NCI-H2029 (cell line): ENCODE measurements at regions not wholly inside any gene's neighbourhood (a gene's known extent, or its start where the extent isn't known, plus 50 kb on each side); places are given as distances from the start of the nearest gene placed in this dataset.
"Not testable (repeated sequence)": the region's sequence is repeated elsewhere in the genome, so short reads cannot be mapped to it uniquely, and the experiment has no call there.

Source experiments
- DNase-seq: peaks from one replicate; lab custom pipeline; 2025; lab: John Stamatoyannopoulos, UW

- no peak for DNase-seq
Observed at GRCh38 chr16:64102654-64103053, 1019.2 kb downstream of the CDH11 start.

- no peak for DNase-seq
Observed at GRCh38 chr16:64098451-64098850, 1023.4 kb downstream of the CDH11 start.

- no peak for DNase-seq
Observed at GRCh38 chr16:64096689-64097088, 1025.2 kb downstream of the CDH11 start.

GRCh38 chr16:64094992-64095634 is 1026.8 kb downstream of the CDH11 start:
- no peak for DNase-seq

- no peak for DNase-seq
Observed at GRCh38 chr16:64094181-64094965, 1027.5 kb downstream of the CDH11 start.

GRCh38 chr16:64092271-64092670 is 1029.6 kb downstream of the CDH11 start:
- DNase-seq = no peak

GRCh38 chr16:64090327-64090726 is 1031.5 kb downstream of the CDH11 start:
- DNase-seq = no peak

GRCh38 chr16:64089697-64090096 is 1032.2 kb downstream of the CDH11 start:
- no peak for DNase-seq

- no peak for DNase-seq
Observed at GRCh38 chr16:64088838-64089237, 1033.0 kb downstream of the CDH11 start.

- no peak for DNase-seq
Observed at GRCh38 chr16:64085296-64085695, 1036.6 kb downstream of the CDH11 start.

GRCh38 chr16:64084706-64085105 is 1037.2 kb downstream of the CDH11 start:
- DNase-seq = no peak

GRCh38 chr16:64083428-64084129 is 1038.3 kb downstream of the CDH11 start:
- DNase-seq = no peak

GRCh38 chr16:64077242-64077641 is 1044.6 kb downstream of the CDH11 start:
- DNase-seq = no peak

GRCh38 chr16:64074706-64075105 is 1047.2 kb downstream of the CDH11 start:
- no peak for DNase-seq

GRCh38 chr16:64072131-64072730 is 1049.6 kb downstream of the CDH11 start:
- not testable (repeated sequence) for DNase-seq

GRCh38 chr16:64065523-64065922 is 1056.3 kb downstream of the CDH11 start:
- DNase-seq = no peak

GRCh38 chr16:64061621-64062020 is 1060.2 kb downstream of the CDH11 start:
- no peak for DNase-seq

GRCh38 chr16:64060631-64061030 is 1061.2 kb downstream of the CDH11 start:
- DNase-seq = no peak

- DNase-seq = no peak
Observed at GRCh38 chr16:64058685-64059084, 1063.2 kb downstream of the CDH11 start.

GRCh38 chr16:64051824-64052223 is 1070.0 kb downstream of the CDH11 start:
- no peak for DNase-seq

- DNase-seq = no peak
Observed at GRCh38 chr16:64047878-64048277, 1074.0 kb downstream of the CDH11 start.

GRCh38 chr16:64047207-64047606 is 1074.7 kb downstream of the CDH11 start:
- no peak for DNase-seq

GRCh38 chr16:64035337-64035736 is 1086.5 kb downstream of the CDH11 start:
- DNase-seq = no peak
